AG10803 (cell line): ENCODE measurements at regions not wholly inside any gene's neighbourhood (a gene's known extent, or its start where the extent isn't known, plus 50 kb on each side); places are given as distances from the start of the nearest gene placed in this dataset.

ENCODE experiments used
- DNase-seq: peaks from one replicate; pipeline ENCODE4 v3.0.0; 2010; ENCODE audit warnings: low read depth
- H3K4me3 ChIP-seq: 2 replicates; pipeline ENCODE4 v1.5.1; 2011; ENCODE audit warnings: mild to moderate bottlenecking, low read length, control low read depth
- TF ChIP-seq, protein P1 (sequence below): conservative IDR thresholded peaks from 2 replicates; pipeline ENCODE4 v1.5.1; 2011; ENCODE audit warnings: mild to moderate bottlenecking, low read length, control low read depth, inconsistent platforms

GRCh38 chr7:67438913-67439505 is 442.4 kb downstream of the TYW1 start:
- H3K4me3 ChIP-seq = no peak overlapping the region
- no peak for DNase-seq
- TF ChIP-seq, protein P1, sequence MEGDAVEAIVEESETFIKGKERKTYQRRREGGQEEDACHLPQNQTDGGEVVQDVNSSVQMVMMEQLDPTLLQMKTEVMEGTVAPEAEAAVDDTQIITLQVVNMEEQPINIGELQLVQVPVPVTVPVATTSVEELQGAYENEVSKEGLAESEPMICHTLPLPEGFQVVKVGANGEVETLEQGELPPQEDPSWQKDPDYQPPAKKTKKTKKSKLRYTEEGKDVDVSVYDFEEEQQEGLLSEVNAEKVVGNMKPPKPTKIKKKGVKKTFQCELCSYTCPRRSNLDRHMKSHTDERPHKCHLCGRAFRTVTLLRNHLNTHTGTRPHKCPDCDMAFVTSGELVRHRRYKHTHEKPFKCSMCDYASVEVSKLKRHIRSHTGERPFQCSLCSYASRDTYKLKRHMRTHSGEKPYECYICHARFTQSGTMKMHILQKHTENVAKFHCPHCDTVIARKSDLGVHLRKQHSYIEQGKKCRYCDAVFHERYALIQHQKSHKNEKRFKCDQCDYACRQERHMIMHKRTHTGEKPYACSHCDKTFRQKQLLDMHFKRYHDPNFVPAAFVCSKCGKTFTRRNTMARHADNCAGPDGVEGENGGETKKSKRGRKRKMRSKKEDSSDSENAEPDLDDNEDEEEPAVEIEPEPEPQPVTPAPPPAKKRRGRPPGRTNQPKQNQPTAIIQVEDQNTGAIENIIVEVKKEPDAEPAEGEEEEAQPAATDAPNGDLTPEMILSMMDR = no peak

- DNase-seq = no peak
- no peak overlapping the region for H3K4me3 ChIP-seq
- TF ChIP-seq, protein P1 = no peak
These were observed 443.7 kb downstream of the TYW1 start for GRCh38 chr7:67440321-67440720.

DNA sequence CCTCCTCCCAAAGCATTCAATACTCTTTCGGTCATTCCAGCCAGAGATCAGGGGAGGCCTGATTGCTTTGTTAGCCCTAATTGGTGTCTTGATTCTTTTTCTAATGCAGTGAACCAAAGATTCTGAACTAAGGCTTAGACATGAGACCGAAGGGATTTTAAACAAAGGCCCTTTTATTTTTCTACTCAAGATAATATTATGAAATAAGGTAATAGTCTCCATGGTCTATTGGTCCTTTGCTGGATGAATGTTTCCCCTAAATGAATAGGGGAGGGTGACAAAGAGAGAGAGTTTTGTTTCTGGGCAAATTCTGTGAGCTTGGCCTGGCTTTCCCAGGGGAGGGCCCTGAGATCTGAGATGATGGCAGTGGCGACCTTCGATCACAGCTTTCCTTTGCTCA is 449.1 kb downstream of the TYW1 start:
- no peak for DNase-seq
- no peak overlapping the region for H3K4me3 ChIP-seq
- TF ChIP-seq, protein P1 = no peak

DNA sequence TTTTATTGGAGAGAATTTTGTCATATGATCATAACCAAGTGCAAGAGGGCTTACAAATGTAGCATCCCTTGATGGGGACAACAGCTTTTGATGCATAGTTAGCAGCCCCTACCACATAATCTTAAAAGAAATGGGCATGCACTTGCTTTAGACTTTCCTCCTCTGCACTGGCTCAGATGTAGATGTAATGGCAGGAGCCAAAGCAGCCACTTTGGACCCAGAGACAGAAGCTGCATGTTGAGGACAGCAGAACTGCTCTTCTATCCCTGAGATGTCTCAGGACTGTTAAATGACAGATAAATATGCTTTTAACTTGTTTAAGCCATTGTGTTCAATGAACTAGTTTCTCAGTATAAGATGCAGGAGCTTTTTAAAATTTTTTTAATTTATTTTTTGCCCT is 450.7 kb downstream of the TYW1 start:
- no peak overlapping the region for H3K4me3 ChIP-seq
- no peak for DNase-seq
- TF ChIP-seq, protein P1 = no peak

GRCh38 chr7:67448271-67448670 is 451.6 kb downstream of the TYW1 start:
- peak; percentile 15 for DNase-seq
- H3K4me3 ChIP-seq = no peak overlapping the region
- TF ChIP-seq, protein P1 = no peak

DNA sequence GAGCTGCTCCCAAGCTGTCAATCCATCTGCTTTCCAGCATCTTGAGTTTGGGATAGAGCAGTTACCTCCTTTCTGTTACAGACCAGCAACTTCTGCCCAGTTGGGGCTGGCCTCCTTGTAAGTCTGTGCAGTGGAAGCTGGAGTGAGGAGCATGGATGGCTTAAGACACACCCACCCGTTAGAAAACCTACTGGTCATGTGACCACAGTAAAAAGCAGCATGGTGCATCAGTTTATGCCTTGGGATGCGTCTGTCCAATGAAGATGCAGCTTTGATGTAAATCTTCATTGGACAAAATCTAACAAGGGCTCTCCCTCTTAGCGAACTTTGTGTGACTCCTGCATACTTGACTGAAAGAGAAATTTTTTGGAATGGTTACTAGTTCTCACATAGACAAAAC is 453.5 kb downstream of the TYW1 start:
- H3K4me3 ChIP-seq = no peak overlapping the region
- DNase-seq = no peak
- TF ChIP-seq, protein P1 = no peak

- no peak overlapping the region for H3K4me3 ChIP-seq
- DNase-seq = no peak
- TF ChIP-seq, protein P1 = no peak
These were observed 454.7 kb downstream of the TYW1 start for GRCh38 chr7:67451306-67451705.
